Choroid plexus epithelial cell (primary cell): ENCODE measurements at regions not wholly inside any gene's neighbourhood (a gene's known extent, or its start where the extent isn't known, plus 50 kb on each side); places are given as distances from the start of the nearest gene placed in this dataset.

Source experiments
- DNase-seq: peaks from one replicate; pipeline ENCODE4 v3.0.0-alpha.2; 2010; ENCODE audit warnings: low read depth
- H3K4me3 ChIP-seq: 2 replicates; pipeline ENCODE4 v1.5.1; 2011; ENCODE audit warnings: low read depth, mild to moderate bottlenecking, control low read depth, low read length, moderate library complexity
- CTCF ChIP-seq: conservative IDR thresholded peaks from 2 replicates; pipeline ENCODE4 v1.5.1; 2011; ENCODE audit warnings: low read depth, mild to moderate bottlenecking, control low read depth, inconsistent platforms, low read length, moderate library complexity

- TF ChIP-seq CTCF: no peak
- H3K4me3 ChIP-seq: no peak overlapping the region
- no peak for DNase-seq
These were observed 91.4 kb upstream of the NEDD9 start for GRCh38 chr6:11323666-11324452.

GRCh38 chr6:11322252-11322885 is 89.9 kb upstream of the NEDD9 start:
- no peak overlapping the region for H3K4me3 ChIP-seq
- no peak for TF ChIP-seq CTCF
- DNase-seq: no peak

- no peak for DNase-seq
- H3K4me3 ChIP-seq: no peak overlapping the region
- TF ChIP-seq CTCF: no peak
These were observed 88.6 kb upstream of the NEDD9 start for GRCh38 chr6:11320914-11321597.

- no peak for DNase-seq
- H3K4me3 ChIP-seq: no peak overlapping the region
- TF ChIP-seq CTCF: no peak
These were observed 86.7 kb upstream of the NEDD9 start for GRCh38 chr6:11318835-11319813.

GRCh38 chr6:11317885-11318771 is 85.7 kb upstream of the NEDD9 start:
- DNase-seq: peak; percentile 99
- no peak for TF ChIP-seq CTCF
- H3K4me3 ChIP-seq: no peak overlapping the region
